Renal pelvis (tissue), 1 donor: ENCODE measurements at regions not wholly inside any gene's neighbourhood (a gene's known extent, or its start where the extent isn't known, plus 50 kb on each side); places are given as distances from the start of the nearest gene placed in this dataset.
"Not testable (repeated sequence)": the region's sequence is repeated elsewhere in the genome, so short reads cannot be mapped to it uniquely, and the experiment has no call there.

ENCODE experiments used
- DNase-seq: peaks from one replicate; pipeline ENCODE4 v3.0.0-alpha.2; 2013

DNA sequence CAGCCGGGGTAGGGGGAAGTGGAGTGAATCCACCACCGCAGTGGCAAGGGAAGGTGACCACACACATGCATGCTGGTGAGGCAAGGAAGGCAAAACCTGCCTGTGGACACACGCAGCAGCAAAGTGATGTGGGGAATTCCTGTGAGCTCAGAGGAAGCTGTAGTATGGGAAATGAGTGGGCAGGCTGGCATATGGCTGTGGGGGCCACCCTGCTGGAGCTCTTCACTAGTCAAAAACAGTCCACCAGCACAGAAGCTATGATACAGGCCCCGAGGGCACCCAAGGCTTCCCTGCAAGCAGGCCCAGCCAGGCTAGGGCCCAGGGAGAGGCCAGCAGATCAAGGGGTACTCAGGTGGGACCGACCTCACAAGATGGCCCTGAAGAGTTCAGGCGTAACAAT, 239.1 kb downstream of the CHM start:
- DNase-seq: no peak

DNA sequence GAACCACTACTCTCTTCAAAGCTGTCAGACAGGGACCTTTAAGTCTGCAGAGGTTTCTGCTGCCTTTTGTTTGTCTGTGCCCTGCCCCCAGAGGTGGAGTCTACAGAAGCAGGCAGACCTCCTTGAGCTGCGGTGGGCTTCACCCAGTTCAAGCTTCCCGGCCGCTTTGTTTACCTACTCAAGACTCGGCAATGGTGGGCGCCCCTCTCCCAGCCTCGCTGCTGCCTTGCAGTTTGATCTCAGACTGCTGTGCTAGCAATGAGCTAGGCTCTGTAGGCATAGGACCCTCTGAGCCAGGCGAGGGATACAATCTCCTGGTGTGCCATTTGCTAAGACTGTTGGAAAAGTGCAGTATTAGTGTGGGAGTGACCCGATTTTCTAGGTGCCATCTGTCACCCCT, 275.0 kb downstream of the CHM start:
- DNase-seq: not testable (repeated sequence)

DNA sequence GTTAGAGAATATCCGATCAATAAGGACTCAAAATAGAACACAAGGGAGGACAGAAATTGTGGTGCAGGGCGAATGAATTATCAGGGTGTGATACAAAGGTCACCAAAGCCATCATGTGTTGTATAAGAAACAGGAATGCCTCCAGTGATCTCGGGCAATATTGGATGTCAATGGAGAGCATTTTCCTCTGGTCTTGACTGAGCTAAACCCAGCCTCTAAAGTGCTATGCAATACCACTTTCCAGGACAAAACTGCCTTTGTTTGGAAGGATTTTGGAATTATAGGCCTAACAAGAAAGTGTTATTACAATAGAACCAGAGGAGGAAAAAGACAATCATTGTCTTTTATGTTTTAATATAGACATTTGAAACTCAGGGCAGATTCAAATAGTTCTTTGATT, 281.7 kb downstream of the CHM start:
- no peak for DNase-seq

DNA sequence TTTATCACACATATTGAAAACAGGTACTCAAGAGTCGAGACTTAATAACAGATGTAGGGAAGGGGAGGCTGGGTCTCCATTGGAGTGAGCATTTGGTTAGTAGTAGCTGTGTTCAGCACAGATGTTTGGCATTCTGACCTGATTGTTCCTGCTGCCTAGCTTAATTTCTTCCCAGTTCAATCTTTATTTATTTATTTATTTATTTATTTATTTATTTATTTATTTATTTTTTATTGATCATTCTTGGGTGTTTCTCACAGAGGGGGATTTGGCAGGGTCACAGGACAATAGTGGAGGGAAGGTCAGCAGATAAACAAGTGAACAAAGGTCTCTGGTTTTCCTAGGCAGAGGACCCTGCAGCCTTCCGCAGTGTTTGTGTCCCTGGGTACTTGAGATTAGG, 324.3 kb downstream of the CHM start:
- DNase-seq: not testable (repeated sequence)

DNA sequence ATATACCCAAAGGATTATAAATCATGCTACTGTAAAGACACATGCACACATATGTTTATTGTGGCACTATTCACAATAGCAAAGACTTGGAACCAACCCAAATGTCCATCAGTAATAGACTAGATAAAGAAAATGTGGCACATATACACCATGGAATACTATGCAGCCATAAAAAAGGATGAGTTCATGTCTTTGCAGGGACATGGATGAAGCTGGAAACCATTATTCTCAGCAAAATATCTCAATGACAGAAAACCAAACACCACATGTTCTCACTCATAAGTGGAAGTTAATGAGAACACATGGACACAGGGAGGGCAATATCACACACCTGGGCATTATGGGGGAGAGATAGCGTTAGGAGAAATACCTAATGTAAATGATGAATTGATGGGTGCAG, 323.8 kb upstream of the POF1B start:
- not testable (repeated sequence) for DNase-seq

DNA sequence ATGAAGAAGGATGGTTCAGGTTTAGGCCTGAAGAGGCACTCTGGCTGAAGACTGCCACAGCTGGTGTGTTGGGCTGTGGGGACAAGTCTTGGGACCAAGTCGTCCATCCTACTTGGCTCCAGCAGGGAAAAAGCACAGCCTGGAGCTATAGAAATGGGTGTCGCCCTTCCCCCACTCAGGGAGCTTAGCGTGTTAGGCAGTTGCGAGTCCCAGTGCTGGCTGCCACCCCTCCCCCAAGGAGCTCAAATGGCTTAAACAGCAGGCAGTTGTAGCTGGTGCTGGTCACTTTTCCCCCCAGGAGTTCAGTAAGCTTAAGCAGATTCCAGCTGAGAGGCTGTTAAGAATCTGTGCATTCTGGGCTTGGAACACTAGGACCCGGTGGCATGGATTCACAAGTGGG, 319.5 kb upstream of the POF1B start:
- no peak for DNase-seq

DNA sequence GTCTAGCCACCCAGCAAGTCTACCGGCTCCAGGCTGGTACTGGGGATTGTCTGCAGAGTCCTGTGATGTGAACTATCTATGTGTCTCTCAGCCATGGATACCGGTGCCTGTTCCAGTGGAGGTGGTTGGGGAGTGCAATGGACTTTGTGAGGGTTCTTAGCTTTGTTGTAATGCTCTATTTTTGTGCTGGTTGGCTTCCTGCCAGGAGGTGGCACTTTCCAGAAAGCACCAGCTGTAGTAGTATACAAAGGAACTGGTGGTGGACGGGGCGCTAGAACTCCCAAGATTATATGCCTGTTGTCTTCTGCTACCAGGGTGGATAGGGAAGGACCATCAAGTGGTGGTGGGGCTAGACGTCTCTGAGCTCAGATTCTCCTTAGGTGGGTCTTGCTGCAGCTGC, 306.4 kb upstream of the POF1B start:
- no peak for DNase-seq

DNA sequence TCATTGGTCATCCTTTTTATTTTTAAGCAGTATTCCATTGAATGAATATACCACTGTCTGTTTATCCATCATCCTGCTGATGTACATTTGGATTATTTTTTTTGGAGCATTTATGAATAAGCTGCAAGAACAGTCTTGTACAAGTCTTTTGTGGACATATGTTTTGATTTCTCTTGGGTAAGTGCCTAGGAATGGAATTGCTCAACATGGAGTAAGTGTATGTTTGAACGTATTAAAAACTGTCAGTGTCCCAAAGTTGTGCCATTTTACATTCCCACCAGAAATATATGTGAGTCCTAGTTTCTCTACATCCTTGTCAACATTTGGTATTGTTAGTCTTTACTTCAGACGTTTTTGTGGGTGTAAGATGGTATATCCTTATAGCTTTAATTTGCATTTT, 287.0 kb upstream of the POF1B start:
- no peak for DNase-seq

DNA sequence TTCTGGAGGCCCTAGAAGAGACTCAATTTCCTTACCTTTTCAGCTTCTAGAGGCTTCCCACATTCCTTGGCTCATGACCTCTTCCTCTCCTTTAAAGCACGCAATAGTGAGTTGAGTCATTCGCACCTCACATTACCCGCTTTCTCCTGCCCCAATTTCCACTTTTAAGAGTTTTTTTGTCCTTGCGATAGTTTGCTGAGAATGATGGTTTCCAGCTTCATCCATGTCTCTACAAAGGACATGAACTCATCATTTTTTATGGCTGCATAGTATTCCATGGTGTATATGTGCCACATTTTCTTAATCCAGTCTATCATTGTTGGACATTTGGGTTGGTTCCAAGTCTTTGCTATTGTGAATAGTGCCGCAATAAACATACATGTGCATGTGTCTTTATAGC, 284.5 kb upstream of the POF1B start:
- not testable (repeated sequence) for DNase-seq

DNA sequence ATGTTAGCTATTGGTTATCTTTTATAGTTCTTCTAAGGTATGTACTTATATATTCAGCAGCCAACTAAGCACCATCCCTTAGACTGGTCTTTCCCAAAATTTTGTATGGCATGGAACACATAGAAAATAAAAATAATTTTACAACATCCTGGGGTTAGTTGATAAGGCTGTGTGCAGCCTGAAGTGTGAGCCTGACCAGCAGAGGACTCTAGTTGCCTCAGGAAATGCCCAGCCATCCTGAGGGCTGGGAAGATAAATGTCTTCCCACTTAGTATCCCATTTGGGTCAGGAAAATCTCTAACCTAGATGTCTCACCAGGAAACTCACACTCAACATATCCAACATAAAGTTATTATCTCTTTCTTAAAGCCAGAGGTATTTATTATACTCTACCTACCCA, 251.4 kb upstream of the POF1B start:
- no peak for DNase-seq

DNA sequence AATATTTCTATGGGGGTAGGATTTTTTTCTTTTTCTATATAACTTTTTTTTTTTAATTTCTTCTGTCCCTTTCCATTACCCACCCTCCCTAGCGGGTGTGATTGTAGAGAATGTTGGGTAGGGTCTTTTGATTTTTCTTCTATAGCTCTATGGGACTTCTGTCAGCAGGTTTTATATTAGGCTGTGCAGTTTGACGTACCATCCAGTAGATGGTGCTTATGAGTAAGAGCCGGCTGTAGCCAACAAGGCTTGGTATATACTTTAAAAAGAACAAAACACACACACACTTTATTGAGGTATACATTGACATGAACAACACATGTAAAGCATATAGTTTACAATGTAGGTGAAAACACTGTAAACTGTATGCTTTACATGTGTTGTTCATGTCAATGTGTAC, 247.9 kb upstream of the POF1B start:
- no peak for DNase-seq

DNA sequence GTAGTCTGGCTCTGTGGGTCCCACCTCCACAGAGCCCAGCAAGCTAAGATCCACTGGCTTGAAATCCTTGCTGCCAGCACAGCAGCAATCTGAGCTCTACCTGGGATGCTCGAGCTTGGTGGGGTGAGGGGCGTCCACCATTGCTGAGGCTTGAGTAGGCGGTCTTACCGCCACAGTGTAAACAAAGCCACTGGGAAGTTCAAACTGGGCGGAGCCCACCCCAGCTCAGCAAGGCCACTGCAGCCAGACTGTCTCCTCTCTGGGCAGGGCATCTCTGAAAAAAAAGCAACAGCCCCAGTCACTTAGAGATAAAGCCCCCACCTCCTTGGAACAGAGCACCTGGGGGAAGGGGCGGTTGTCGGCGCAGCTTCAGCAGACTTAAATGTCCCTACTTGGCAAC, 243.2 kb upstream of the POF1B start:
- no peak for DNase-seq

DNA sequence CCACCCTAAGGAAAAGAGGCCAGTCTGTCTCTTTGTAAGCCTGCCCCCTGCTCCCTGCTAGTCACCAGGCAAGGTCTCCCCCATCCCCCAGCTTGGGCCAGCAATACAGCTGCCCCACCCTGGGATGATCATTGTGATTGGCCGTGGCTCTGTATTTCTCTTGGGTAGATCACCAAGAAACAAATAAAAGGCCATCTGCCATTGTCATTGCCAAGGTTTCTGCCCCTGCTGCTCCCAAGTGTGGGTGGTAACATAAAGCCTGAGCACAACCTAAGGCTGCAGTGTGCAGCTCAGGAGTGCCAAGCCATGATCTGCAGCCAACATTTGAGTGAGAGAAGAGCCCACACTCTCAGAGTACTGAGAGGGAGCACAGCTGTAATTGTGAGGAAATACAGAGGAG, 241.0 kb upstream of the POF1B start:
- DNase-seq: no peak

DNA sequence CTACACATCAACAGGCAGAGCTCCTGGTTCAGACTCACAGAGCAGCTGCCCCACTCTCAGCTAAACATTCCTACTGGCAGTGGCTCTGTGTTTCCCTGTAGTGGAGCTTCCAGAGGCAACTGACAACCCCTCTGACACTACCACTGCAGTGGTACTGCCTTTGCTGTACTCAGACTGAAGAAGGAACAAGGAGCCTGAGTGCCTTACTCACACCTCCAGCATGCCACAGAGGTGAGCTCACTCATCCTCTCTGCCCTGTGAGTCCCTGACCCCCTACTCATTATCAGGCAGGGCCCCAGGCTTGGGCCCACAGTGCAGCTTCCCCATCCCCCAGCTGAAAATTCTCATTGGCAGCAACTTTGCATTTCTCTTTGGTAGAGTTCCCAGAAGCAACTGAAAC, 240.5 kb upstream of the POF1B start:
- DNase-seq: no peak

DNA sequence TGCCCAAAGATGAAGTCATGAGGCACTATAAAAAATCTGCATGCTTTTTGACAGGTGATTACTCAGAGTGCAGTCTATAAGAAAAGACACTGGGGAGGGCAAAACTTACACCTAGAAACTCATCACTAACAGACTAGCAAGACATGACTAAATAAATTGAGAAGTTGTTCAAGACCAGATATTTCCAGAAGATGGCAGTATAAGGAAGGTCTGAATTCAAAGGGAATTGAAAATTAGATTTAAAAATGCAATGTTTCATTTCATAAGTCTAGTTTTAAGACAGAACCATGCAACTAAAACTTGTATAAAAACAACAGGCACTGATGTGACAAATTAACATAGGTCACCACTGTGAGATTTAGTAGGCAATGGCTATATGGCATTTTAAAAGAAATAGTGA, 232.5 kb upstream of the POF1B start:
- peak; percentile 4 for DNase-seq

DNA sequence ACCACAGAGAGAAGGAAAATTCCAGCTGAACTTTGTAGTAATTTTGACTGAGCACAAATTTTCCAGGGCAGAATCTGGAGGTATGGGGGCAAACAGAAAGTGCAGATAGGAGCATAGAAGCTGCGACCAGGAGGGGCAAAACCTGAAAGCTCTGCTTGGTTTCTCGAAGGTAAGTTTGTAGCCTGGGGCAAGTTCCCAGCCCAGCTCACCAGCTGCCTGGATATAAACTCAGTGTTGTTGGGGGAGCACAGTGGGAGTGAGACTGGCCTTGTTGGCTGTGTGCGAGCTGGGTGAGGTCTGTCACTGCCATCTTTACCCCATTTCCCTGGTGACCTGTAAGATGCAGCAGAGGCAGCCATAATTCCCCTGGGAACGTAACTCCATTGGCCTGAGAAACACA, 213.5 kb upstream of the POF1B start:
- DNase-seq: no peak

DNA sequence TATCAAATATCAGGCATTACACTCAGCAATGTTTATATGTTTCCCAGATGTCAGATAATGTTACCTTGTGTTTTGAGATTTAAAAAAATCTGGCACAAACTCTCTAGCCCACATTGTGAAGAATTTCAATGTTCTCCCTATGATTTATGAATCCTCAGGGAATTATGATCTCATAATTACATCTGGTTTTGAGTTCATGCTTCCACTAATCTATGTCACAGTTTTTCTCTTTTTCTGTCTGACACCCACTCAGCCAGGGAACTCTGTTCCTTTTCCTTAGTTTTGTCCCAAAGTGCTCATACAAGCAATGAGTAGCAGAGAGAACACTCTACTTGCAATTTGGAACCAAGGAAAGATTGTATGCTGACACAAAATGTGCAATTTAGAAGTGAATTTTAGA, 212.1 kb upstream of the POF1B start:
- DNase-seq: no peak

DNA sequence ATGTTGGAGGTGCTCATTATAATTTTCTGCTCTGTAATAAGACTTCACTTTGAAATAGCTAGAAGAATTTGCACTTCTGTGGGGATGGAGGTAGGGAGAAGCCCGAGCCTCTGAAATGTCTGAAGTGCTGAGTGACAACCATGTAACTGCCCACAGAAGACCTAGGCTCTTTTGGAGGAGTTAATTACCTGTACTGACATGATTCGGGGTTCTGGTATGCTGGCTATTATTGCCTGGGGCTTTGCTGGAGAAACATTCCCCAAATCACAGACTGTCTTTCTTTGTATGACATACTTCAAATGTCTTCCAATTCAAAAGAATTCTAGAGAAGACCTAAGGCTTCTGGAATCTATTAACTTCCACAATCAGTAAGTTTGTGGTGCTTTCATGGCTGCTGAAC, 211.2 kb upstream of the POF1B start:
- DNase-seq: no peak

DNA sequence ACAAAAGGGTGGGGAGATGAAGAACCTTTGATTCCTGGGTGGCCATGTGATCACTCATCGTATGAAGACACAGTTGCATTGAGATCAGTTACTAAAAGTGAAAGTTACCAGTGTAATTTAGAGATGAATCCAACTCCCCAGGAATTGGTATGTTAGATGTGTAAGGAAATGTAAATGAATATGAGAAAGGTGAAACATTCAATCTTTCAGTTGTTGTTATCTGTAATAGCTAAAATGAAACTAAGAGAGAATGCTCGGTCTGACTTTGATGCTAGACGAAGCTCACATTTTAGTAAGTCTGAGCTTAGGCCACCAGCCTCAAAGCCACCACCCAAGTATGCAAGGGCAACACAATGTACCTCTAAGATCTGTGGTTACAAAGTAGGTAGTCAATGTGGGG, 194.3 kb upstream of the POF1B start:
- DNase-seq: no peak

DNA sequence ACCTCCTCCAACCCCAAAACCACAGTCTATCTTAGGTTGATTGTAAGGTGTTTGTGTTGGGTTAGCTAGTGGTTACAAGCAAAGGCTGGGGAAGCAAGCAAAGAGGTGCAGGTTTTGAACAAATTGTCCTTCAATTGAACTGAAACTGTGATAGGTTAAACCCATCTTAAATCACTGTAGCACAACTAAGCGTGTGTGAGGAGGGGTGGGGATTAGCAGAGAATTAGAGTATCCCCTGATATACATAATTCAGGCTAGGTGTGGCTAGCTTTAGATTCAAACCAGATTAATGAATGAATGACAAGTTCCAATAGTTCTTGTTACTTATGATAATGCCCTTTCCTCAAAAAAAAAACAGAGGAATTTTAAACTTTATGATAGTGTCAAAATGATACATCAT, 191.0 kb upstream of the POF1B start:
- no peak for DNase-seq

DNA sequence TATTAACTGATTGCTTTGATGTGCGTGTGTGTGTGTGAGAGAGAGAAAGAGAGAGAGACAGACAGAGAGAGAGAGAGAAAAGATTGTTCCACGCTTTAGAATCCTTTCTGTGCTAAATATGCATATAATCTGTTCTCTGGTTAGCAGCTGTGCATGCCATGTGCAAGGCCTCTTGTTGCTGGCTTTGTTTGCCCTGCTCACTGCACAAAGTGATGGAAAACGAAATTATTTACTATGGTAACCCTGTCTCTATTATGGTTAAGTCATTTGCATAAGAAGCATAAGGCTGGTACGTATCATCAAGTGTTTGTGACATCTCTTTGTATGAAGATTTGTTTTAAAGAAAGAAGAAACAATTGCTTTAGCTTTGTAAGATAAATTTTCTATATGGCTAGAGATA, 190.2 kb upstream of the POF1B start:
- DNase-seq: no peak

DNA sequence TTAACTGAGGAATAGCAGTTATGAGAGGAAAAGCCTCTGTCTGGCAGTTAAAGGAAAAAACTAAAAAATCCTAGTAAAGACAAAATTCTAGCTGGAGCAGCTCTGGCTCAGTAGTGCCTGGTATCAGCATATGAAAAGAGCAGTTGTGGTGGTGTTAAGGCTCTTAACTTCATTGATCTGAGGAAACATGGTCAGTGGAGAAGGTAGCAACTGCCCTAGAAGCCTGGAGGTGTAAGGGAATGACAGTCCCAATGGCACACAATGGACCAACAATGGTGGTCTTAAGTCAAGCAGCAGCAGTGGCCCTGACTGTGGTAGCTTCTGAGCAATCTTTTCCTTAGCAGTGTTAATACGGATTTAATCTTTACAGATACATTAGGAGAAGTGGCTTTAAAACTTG, 189.6 kb upstream of the POF1B start:
- DNase-seq: no peak

DNA sequence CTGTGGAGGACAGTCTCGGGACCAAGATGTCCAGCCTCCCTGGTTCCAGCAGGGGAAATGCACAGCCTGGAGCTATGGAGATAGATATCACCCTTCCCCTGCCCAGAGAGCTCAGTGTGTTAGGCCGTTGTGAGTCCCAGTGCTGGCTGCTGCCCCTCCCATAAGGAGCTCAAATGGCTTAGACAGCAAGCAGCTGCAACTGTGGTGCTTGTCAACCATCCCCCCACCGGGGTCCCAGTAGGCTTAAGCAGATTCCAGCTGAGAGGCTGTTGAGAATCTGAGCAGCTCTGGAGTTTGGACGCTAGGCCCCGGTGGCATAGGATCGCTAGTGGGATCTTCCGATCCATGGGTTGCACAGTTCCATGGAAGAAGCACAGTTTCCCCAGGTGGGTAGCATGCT, 181.8 kb upstream of the POF1B start:
- no peak for DNase-seq

DNA sequence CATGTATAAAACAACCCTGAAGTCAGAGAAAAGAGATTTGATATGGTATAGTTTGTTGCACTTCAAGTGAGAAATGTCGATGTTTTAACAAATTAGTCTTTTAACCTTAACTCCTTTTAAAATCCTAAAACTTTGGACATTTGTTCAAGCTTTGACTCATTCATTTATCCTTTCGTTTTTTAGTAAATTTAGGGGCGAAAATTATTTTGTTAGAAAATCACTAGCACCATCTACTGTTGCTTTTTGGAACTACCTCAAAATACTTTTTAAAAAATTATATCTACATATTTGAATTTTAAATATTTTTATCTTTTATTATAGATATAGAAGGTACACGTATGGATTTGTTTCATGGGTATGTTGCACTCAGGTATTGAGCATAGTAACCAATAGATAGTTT, 165.1 kb upstream of the POF1B start:
- no peak for DNase-seq

DNA sequence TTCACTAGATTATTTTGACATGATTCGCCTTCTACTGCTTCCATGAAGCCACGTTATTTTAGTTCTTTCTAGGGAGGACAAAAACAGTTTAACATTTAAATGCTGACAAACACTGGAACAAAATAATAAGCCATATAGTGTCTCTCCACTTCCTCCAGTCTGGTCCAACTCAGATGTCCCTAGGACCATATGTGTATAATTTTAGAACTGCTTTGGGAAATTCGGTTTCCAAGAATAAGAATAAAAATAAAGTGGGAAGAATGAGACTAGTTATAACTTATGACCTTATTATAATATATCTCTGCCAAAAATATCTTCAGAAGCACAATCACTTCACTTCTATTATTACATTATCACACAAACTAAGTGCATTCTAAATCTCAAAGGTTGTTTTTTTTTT, 164.4 kb upstream of the POF1B start:
- DNase-seq: no peak

DNA sequence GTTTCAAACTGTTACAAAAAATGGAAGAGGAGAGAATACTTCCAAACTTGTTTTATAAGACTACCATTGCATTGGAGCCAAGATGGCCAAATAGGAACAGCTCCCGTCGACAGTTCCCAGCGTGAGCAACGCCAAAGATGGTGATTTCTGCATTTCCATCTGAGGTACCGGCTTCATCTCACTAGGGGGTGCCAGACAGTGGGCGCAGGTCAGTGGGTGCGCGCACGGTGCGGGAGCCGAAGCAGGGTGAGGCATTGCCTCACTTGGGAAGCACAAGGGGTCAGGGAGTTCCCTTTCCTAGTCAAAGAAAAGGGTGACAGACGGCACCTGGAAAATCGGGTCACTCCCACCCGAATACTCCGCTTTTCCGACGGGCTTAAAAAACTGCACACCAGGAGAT, 149.7 kb upstream of the POF1B start:
- DNase-seq: not testable (repeated sequence)
